Endothelial cell of umbilical vein (primary cell): ENCODE measurements at regions not wholly inside any gene's neighbourhood (a gene's known extent, or its start where the extent isn't known, plus 50 kb on each side); places are given as distances from the start of the nearest gene placed in this dataset.

Experiments
- BruUV-seq: library from RNA; stranded (reverse); fragments of 400-500 nt; replicated peaks from 2 replicates; lab custom pipeline; 2021; lab: Mats Ljungman, UMichigan
- CTCF ChIA-PET: fragments of 300-600, 350-600 bp; sonication (Branson Sonifier 250); formaldehyde crosslinking; loops from one replicate; lab custom pipeline; 2021; ENCODE audit warnings: antibody characterized with exemption, inconsistent platforms; lab: Charles Lee
- POLR2A ChIA-PET: fragments of 300-600, 350-600 bp; sonication (Branson Sonifier 250); formaldehyde crosslinking; loops from one replicate; lab custom pipeline; 2021; ENCODE audit warnings: antibody characterized with exemption, inconsistent platforms; lab: Charles Lee
- DNase-seq: peaks from one replicate; pipeline ENCODE4 v3.0.0-alpha.2; 2011; ENCODE audit warnings: low read depth, low spot score
- FAIRE-seq: peaks from 2 replicates; lab custom pipeline; 2011; peaks lifted over from hg19 to GRCh38; lab: Jason Lieb, UNC
- H2AFZ ChIP-seq: 2 replicates; pipeline ENCODE4 v1.6.0; 2012; ENCODE audit warnings: low read depth, low read length, control low read depth, inconsistent platforms
- H3K27ac ChIP-seq: 2 replicates; pipeline ENCODE4 v1.5.1; 2011; ENCODE audit warnings: low read depth, mild to moderate bottlenecking, control low read depth, low read length, moderate library complexity; ENCODE audit not compliant: insufficient read depth
- H3K27me3 ChIP-seq, 2 experiments: 2 replicates each; pipeline versions ENCODE4 v1.6.0 to v1.6.1; 2011; ENCODE audit warnings: low read length in 2 of 2, mixed read lengths in 1 of 2; ENCODE audit not compliant: control insufficient read depth in 2 of 2, insufficient read depth in 2 of 2
- H3K36me3 ChIP-seq, 2 experiments: 2 replicates in 1 of 2; 3 replicates in 1 of 2; pipeline ENCODE4 v1.5.1; 2011; ENCODE audit warnings: low read length in 2 of 2, mild to moderate bottlenecking in 1 of 2, moderate library complexity in 1 of 2; ENCODE audit not compliant: control insufficient read depth in 2 of 2, insufficient read depth in 2 of 2; ENCODE audit errors: extremely low read depth in 1 of 2
- H3K4me1 ChIP-seq: 3 replicates; pipeline ENCODE4 v1.5.1; 2011; ENCODE audit warnings: mild to moderate bottlenecking, low read length; ENCODE audit not compliant: control insufficient read depth, insufficient read depth; ENCODE audit errors: extremely low read depth
- H3K4me2 ChIP-seq: 2 replicates; pipeline ENCODE4 v1.6.1; 2011; ENCODE audit warnings: low read length, control low read depth, mixed read lengths; ENCODE audit not compliant: insufficient read depth
- H3K4me3 ChIP-seq, 3 experiments: fragments of 200-600 bp in 1 of 3; sonication (generic), shearing (Covaris generic) in 1 of 3; replicated peaks in 1 of 3; 2 replicates each; pipeline ENCODE4 v1.5.1; 2011 to 2016; ENCODE audit warnings: control low read depth in 3 of 3, low read length in 3 of 3, mild to moderate bottlenecking in 2 of 3, inconsistent platforms in 1 of 3, low read depth in 1 of 3, moderate library complexity in 1 of 3; ENCODE audit not compliant: insufficient read depth in 1 of 3
- H3K79me2 ChIP-seq: 2 replicates; pipeline ENCODE4 v1.6.0; 2012; ENCODE audit warnings: low read length, inconsistent platforms; ENCODE audit not compliant: control insufficient read depth, insufficient read depth
- H3K9ac ChIP-seq: replicated peaks from 2 replicates; pipeline ENCODE3; 2011; ENCODE audit warnings: low read length, control low read depth; ENCODE audit not compliant: insufficient read depth; ENCODE audit errors: extremely low read depth
- H3K9me1 ChIP-seq: replicated peaks from 3 replicates; pipeline ENCODE4 v1.6.0; 2011; ENCODE audit warnings: mild to moderate bottlenecking, low read length; ENCODE audit not compliant: control insufficient read depth, insufficient read depth; ENCODE audit errors: extremely low read depth
- H3K9me3 ChIP-seq: replicated peaks from 2 replicates; pipeline ENCODE4 v1.5.1; 2012; ENCODE audit warnings: low read length, inconsistent platforms; ENCODE audit not compliant: control insufficient read depth, insufficient read depth
- H4K20me1 ChIP-seq: replicated peaks from 2 replicates; pipeline ENCODE3; 2011; ENCODE audit warnings: mild to moderate bottlenecking, low read length; ENCODE audit not compliant: control insufficient read depth, insufficient read depth; ENCODE audit errors: extremely low read depth
- EZH2 ChIP-seq: IDR thresholded peaks from 2 replicates; pipeline ENCODE4 v1.6.1; 2012; ENCODE audit warnings: borderline replicate concordance, low read depth, mild to moderate bottlenecking, moderate library complexity, low read length, inconsistent platforms; ENCODE audit not compliant: severe bottlenecking
- FOS ChIP-seq: IDR thresholded peaks from 2 replicates; pipeline ENCODE4 v1.6.1; 2011; ENCODE audit warnings: mild to moderate bottlenecking, low read length, moderate library complexity, borderline replicate concordance; ENCODE audit not compliant: insufficient read depth
- GATA2 ChIP-seq: IDR thresholded peaks from 2 replicates; pipeline ENCODE4 v1.7.0; 2011; ENCODE audit warnings: low read depth, mild to moderate bottlenecking, moderate library complexity, mixed read lengths, low read length; ENCODE audit not compliant: insufficient read length, insufficient read depth
- JUN ChIP-seq: IDR thresholded peaks from 2 replicates; pipeline ENCODE4 v1.6.1; 2011; ENCODE audit warnings: borderline replicate concordance, low read depth; ENCODE audit not compliant: insufficient read length, insufficient read depth
- MYC ChIP-seq: IDR thresholded peaks from one replicate; pipeline ENCODE4 v1.6.1; 2011; ENCODE audit warnings: mild to moderate bottlenecking, low read depth, low read length
- POLR2A ChIP-seq: IDR thresholded peaks from 2 replicates; pipeline ENCODE4 v1.6.1; 2012; ENCODE audit warnings: low read depth, mild to moderate bottlenecking, control low read depth, low read length
- POLR2AphosphoS5 ChIP-seq: IDR thresholded peaks from 2 replicates; pipeline ENCODE4 v1.6.1; 2012; ENCODE audit warnings: low read depth, mild to moderate bottlenecking, control low read depth, low read length, moderate library complexity; ENCODE audit not compliant: insufficient read depth
- dilution Hi-C: fragments of 300-500 bp; cut with MboI; formaldehyde crosslinking; loops from one replicate; pipeline ENCODE4 v1.15.0; 2019; ENCODE audit warnings: low sequenced_read_pairs; ENCODE audit not compliant: extremely low pct_ligation_motif_present
- intact Hi-C: fragments of 100-400 bp; cut with micrococcal nuclease; formaldehyde crosslinking; loops from one replicate; pipeline ENCODE4 v1.10.0; 2022
- TF ChIP-seq, protein P1 (sequence below), 2 donors: IDR thresholded peaks; 1 replicate in 1 of 2; 2 replicates in 1 of 2; pipeline ENCODE4 v1.5.1; 2011; ENCODE audit warnings: low read length in 2 of 2, mild to moderate bottlenecking in 2 of 2, moderate library complexity in 2 of 2, control low read depth in 1 of 2, inconsistent platforms in 1 of 2, low read depth in 1 of 2; ENCODE audit not compliant: insufficient read depth in 1 of 2; ENCODE audit errors: extremely low read depth in 1 of 2
- TF ChIP-seq, protein P2 (sequence below): IDR thresholded peaks from 2 replicates; pipeline ENCODE4 v1.6.1; 2011; ENCODE audit not compliant: insufficient read depth, insufficient read length

DNA sequence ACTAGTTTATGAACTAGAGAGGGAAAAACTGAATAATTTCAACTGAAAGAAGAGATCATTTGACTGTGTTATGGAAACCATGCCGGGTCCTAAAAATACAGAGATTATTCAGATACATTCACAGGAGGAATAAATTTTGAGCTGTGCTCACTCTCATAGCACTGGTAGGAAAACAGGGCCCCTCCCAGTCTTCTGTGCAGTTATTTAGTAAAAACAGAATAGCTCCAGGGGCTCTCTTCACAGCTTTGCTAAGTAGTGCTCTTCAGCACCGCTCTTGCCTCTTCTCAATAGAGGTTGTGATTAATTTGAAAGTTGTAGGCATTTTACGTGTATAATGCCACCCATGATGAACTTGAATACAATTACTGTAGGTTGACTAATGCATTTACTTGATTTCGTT lies 435.9 kb upstream of the PDE3A start:
- ChIA-PET POLR2A (no interaction called here), CTCF (interaction anchor here (0.7 to 0.9 kb wide), 2 partner anchors 30 to 409 kb away, joined by 3 read pairs; no protein-coding TSS in a partner anchor)
- no peaks in the 10 kb centered on the region for H3K79me2 ChIP-seq
- no peak for DNase-seq
- H3K4me1 ChIP-seq, result peaks cover 2% of the 10 kb centered on the region
- no peaks in the 10 kb centered on the region for H3K27me3 ChIP-seq
- H3K4me3 ChIP-seq, result no peak overlapping the region
- no peak for FAIRE-seq
- TF ChIP-seq, protein P1, sequence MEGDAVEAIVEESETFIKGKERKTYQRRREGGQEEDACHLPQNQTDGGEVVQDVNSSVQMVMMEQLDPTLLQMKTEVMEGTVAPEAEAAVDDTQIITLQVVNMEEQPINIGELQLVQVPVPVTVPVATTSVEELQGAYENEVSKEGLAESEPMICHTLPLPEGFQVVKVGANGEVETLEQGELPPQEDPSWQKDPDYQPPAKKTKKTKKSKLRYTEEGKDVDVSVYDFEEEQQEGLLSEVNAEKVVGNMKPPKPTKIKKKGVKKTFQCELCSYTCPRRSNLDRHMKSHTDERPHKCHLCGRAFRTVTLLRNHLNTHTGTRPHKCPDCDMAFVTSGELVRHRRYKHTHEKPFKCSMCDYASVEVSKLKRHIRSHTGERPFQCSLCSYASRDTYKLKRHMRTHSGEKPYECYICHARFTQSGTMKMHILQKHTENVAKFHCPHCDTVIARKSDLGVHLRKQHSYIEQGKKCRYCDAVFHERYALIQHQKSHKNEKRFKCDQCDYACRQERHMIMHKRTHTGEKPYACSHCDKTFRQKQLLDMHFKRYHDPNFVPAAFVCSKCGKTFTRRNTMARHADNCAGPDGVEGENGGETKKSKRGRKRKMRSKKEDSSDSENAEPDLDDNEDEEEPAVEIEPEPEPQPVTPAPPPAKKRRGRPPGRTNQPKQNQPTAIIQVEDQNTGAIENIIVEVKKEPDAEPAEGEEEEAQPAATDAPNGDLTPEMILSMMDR (IDR thresholded peaks at IDR 0.05; ENCODE audit: extremely low read depth in 1 of 2, insufficient read depth in 1 of 2, low read depth in 1 of 2, low read length in 2 of 2), result no peak
- no peak for TF ChIP-seq POLR2AphosphoS5
- no peak for TF ChIP-seq JUN
- TF ChIP-seq, protein P2, sequence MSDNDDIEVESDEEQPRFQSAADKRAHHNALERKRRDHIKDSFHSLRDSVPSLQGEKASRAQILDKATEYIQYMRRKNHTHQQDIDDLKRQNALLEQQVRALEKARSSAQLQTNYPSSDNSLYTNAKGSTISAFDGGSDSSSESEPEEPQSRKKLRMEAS, result no peak
- no peak for TF ChIP-seq POLR2A
- no peak for TF ChIP-seq EZH2
- no peak for TF ChIP-seq FOS
- no peak for TF ChIP-seq MYC
- TF ChIP-seq GATA2, result no peak
- no peak overlapping the region for H3K9ac ChIP-seq
- H4K20me1 ChIP-seq, result no peaks in the 10 kb centered on the region
- no peaks in the 10 kb centered on the region for H3K9me1 ChIP-seq
- H3K4me2 ChIP-seq, result no peak overlapping the region
- intact Hi-C loops, result no loop called here
- no peak overlapping the region for H3K27ac ChIP-seq
- no peaks in the 10 kb centered on the region for H3K9me3 ChIP-seq
- H2AFZ ChIP-seq, result no peak overlapping the region
- no peaks in the 10 kb centered on the region for H3K36me3 ChIP-seq
- no TSS peak for BruUV-seq
- dilution Hi-C loops, result no loop called here
